ENCODE measurements at regions not wholly inside any gene's neighbourhood (a gene's known extent, or its start where the extent isn't known, plus 50 kb on each side); places are given as distances from the start of the nearest gene placed in this dataset.

DNA sequence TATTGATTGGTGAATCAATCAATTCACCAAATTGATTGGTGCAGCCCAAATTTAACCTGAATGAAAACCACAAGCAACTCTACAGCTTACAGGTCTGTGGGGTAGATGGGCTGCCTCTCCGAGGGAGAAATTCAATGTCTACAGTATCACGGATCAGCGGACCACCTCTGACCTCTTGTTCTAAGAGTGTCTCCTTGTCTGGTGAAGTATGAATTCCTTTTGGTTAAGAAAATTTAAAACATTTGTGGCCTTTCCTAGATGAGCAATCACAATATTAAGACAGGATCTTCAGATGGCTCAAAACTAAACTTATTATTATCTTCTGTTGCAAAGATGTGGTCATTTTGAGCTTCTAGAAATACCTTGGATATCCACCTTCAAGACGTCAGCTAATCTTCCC lies 153.3 kb downstream of the IL15 start:
- TF ChIP-seq POLR2A (IDR thresholded peaks at IDR 0.05) (no peak), CTCF (IDR thresholded peaks at IDR 0.05) (no peak)
